Spleen (tissue), 7 donors: ENCODE measurements at regions not wholly inside any gene's neighbourhood (a gene's known extent, or its start where the extent isn't known, plus 50 kb on each side); places are given as distances from the start of the nearest gene placed in this dataset.

Experiments
- POLR2AphosphoS5 ChIP-seq, 3 donors: sonication (generic); formaldehyde crosslinking; IDR thresholded peaks; one replicate each; pipeline ENCODE4 v1.5.1; 2017; ENCODE audit warnings: antibody characterized with exemption in 3 of 3
- TF ChIP-seq, protein P1 (sequence below), 11 experiments: fragments of 200-600 bp in 7 of 11; fragments of 450-650 bp in 4 of 11; sonication (generic) in 4 of 11; IDR thresholded peaks in 8 of 11; conservative IDR thresholded peaks in 3 of 11; 1 replicate in 7 of 11; 2 replicates in 4 of 11; pipeline versions ENCODE4 v1.4.0 to v1.8.0; 2016 to 2021; ENCODE audit warnings: antibody characterized with exemption in 11 of 11, inconsistent platforms in 4 of 11, mild to moderate bottlenecking in 1 of 11
- donor health status: DM: no; HTN: no; CAD: no; lungs with moderate emphysema.
- donor health status: DM: no; HTN: no; CAD: no.
- donor health status: DM: no; HTN: no; CAD: no.

DNA sequence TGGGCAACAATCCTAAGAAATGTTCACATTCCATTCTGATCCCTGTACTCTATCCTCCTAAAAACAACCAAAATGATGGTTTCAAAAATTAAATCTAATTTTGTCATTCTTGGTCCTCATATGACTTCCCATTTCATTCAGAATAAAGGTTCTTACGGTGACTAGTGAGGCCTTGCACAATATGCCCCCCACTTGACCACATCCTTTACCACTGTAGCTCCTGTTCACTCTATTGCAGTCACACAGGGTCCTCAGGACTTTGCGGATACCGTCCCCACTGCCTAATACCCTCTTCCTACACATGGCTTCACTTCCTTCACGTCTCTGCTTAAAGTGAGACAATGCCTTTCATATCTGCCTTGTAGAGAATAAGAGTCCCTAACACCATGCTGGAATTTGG, 1058.7 kb upstream of the KLHL29 start:
- TF ChIP-seq, protein P1, sequence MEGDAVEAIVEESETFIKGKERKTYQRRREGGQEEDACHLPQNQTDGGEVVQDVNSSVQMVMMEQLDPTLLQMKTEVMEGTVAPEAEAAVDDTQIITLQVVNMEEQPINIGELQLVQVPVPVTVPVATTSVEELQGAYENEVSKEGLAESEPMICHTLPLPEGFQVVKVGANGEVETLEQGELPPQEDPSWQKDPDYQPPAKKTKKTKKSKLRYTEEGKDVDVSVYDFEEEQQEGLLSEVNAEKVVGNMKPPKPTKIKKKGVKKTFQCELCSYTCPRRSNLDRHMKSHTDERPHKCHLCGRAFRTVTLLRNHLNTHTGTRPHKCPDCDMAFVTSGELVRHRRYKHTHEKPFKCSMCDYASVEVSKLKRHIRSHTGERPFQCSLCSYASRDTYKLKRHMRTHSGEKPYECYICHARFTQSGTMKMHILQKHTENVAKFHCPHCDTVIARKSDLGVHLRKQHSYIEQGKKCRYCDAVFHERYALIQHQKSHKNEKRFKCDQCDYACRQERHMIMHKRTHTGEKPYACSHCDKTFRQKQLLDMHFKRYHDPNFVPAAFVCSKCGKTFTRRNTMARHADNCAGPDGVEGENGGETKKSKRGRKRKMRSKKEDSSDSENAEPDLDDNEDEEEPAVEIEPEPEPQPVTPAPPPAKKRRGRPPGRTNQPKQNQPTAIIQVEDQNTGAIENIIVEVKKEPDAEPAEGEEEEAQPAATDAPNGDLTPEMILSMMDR (IDR thresholded peaks at IDR 0.05 in 8 of 11, conservative IDR thresholded peaks at IDR 0.05 in 3 of 11), result no peak
- TF ChIP-seq POLR2AphosphoS5 (IDR thresholded peaks at IDR 0.05), result no peak
